OCI-LY7 (cell line): ENCODE measurements at regions not wholly inside any gene's neighbourhood (a gene's known extent, or its start where the extent isn't known, plus 50 kb on each side); places are given as distances from the start of the nearest gene placed in this dataset.

Experiments used
- BruUV-seq: library from RNA; stranded (reverse); fragments of 400-500 nt; replicated peaks from 2 replicates; lab custom pipeline; 2021; lab: Mats Ljungman, UMichigan
- CTCF ChIA-PET: fragments of 300-600 bp; sonication (Branson Sonifier 250); formaldehyde crosslinking; loops from one replicate; lab custom pipeline; 2022; ENCODE audit warnings: antibody characterized with exemption; ENCODE audit not compliant: unreplicated experiment; lab: Charles Lee
- POLR2A ChIA-PET: fragments of 300-600 bp; sonication (Branson Sonifier 250); formaldehyde crosslinking; loops from one replicate; lab custom pipeline; 2022; ENCODE audit warnings: antibody characterized with exemption; lab: Charles Lee
- DNase-seq: peaks from one replicate; pipeline ENCODE4 v3.0.0-alpha.2; 2015; ENCODE audit warnings: low spot score
- H2AFZ ChIP-seq: fragments of 200-600 bp; sonication (generic), shearing (Covaris generic); 2 replicates; pipeline ENCODE4 v1.6.1; 2014; ENCODE audit warnings: mild to moderate bottlenecking, antibody characterized with exemption, low read length, moderate library complexity
- H3K27ac ChIP-seq: fragments of 200-600 bp; sonication (generic); 2 replicates; pipeline ENCODE4 v1.5.1; 2014; ENCODE audit warnings: mixed run types, low read depth, mild to moderate bottlenecking, moderate library complexity, low read length, inconsistent platforms; ENCODE audit not compliant: poor library complexity, severe bottlenecking
- H3K36me3 ChIP-seq: fragments of 200-600 bp; sonication (generic); 2 replicates; pipeline ENCODE4 v1.6.1; 2014; ENCODE audit warnings: mild to moderate bottlenecking, antibody characterized with exemption, low read length, moderate library complexity, mixed read lengths; ENCODE audit not compliant: insufficient read depth
- H3K4me1 ChIP-seq: fragments of 200-600 bp; sonication (generic); 2 replicates; pipeline ENCODE4 v1.5.1; 2014; ENCODE audit warnings: mild to moderate bottlenecking, low read length; ENCODE audit not compliant: insufficient read depth, poor library complexity, severe bottlenecking
- H3K4me2 ChIP-seq: fragments of 200-600 bp; sonication (generic); 2 replicates; pipeline ENCODE4 v1.6.1; 2014; ENCODE audit warnings: mild to moderate bottlenecking, low read length
- H3K4me3 ChIP-seq: fragments of 200-600 bp; sonication (generic); 2 replicates; pipeline ENCODE4 v1.5.1; 2014; ENCODE audit warnings: mild to moderate bottlenecking, low read depth, low read length; ENCODE audit not compliant: poor library complexity, severe bottlenecking
- H3K79me2 ChIP-seq: fragments of 200-600 bp; sonication (generic); 2 replicates; pipeline ENCODE4 v1.6.1; 2016; ENCODE audit warnings: low read depth, mild to moderate bottlenecking, low read length, moderate library complexity, mixed read lengths; ENCODE audit not compliant: insufficient read depth
- H3K9me2 ChIP-seq: fragments of 200-600 bp; sonication (generic); 2 replicates; pipeline ENCODE4 v1.6.1; 2016; ENCODE audit warnings: mild to moderate bottlenecking, low read length, mixed read lengths; ENCODE audit not compliant: insufficient read depth
- H3K9me3 ChIP-seq: fragments of 200-600 bp; sonication (generic); 2 replicates; pipeline ENCODE4 v1.6.1; 2014; ENCODE audit warnings: mild to moderate bottlenecking, mixed run types, low read length, mixed read lengths
- H4K20me1 ChIP-seq: fragments of 200-600 bp; sonication (generic); 2 replicates; pipeline ENCODE4 v1.6.1; 2014; ENCODE audit warnings: mild to moderate bottlenecking, antibody characterized with exemption, low read length, moderate library complexity, mixed read lengths; ENCODE audit not compliant: insufficient read depth
- CTCF ChIP-seq: fragments of 200-600 bp; sonication (generic); conservative IDR thresholded peaks from 2 replicates; pipeline ENCODE4 v1.5.1; 2014; ENCODE audit warnings: mild to moderate bottlenecking, antibody characterized with exemption, low read length, moderate library complexity, mixed read lengths
- EZH2phosphoT487 ChIP-seq: fragments of 200-600 bp; sonication (generic); IDR thresholded peaks from 2 replicates; pipeline ENCODE4 v1.6.1; 2018; ENCODE audit warnings: low read depth, borderline replicate concordance, mild to moderate bottlenecking, mixed run types, antibody characterized with exemption, low read length, moderate library complexity, mixed read lengths
- intact Hi-C: fragments of 100-400 bp; cut with micrococcal nuclease; formaldehyde crosslinking; loops from one replicate; pipeline ENCODE4 v1.10.0; 2022; ENCODE audit not compliant: unreplicated experiment

- CTCF ChIA-PET, result no interaction called here
- no peaks in the 10 kb centered on the region for H3K4me1 ChIP-seq
- intact Hi-C loops, result no loop called here
Observed at GRCh38 chr1:5651964-5652821, 340.0 kb downstream of the NPHP4 start.

DNA sequence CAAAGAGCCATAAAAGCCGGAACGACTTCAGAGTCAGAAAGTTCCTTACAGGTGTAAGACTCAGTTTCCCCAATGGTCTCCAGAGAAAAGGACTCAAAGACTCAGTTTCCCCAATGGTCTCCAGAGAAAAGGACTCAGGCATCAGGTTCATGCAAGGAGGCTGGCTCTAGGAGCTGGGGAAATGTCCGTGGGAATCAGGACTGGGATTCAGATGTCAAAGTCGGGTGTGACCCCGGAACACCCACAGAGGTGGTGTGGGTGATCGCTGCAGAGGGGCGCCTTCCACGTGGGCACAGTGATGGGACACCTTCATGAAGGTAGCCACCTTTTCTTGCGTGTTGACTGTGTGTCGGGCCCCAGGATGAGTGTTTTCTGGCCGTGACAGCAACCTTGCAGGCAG is 340.8 kb downstream of the NPHP4 start:
- Histone ChIP-seq H3K27ac (no peak overlapping the region), H3K36me3 (no peaks in the 10 kb centered on the region), H3K4me2 (no peak overlapping the region), H3K9me2 (no peaks in the 10 kb centered on the region), H3K4me3 (no peak overlapping the region), H2AFZ (no peak overlapping the region), H3K4me1 (no peaks in the 10 kb centered on the region), H3K9me3 (no peaks in the 10 kb centered on the region), H4K20me1 (no peaks in the 10 kb centered on the region), H3K79me2 (no peaks in the 10 kb centered on the region)
- intact Hi-C loops, result no loop called here
- ChIA-PET CTCF (no interaction called here), POLR2A (no interaction called here)
- no TSS peak for BruUV-seq
- TF ChIP-seq CTCF (no peak), EZH2phosphoT487 (no peak)
- DNase-seq, result no peak

More at GRCh38 chr1:5651964-5652821, 340.0 kb downstream of the NPHP4 start:
- no peaks in the 10 kb centered on the region for H4K20me1 ChIP-seq
- BruUV-seq, result no TSS peak
- TF ChIP-seq CTCF, result no peak
- TF ChIP-seq EZH2phosphoT487, result no peak
- no peaks in the 10 kb centered on the region for H3K9me2 ChIP-seq
- H3K9me3 ChIP-seq, result no peaks in the 10 kb centered on the region
- H3K4me3 ChIP-seq, result no peak overlapping the region
- no peaks in the 10 kb centered on the region for H3K36me3 ChIP-seq
- H3K27ac ChIP-seq, result no peak overlapping the region
- no peak overlapping the region for H3K4me2 ChIP-seq
- POLR2A ChIA-PET, result no interaction called here
- no peak overlapping the region for H2AFZ ChIP-seq
- DNase-seq, result no peak
- H3K79me2 ChIP-seq, result no peaks in the 10 kb centered on the region

- POLR2A ChIA-PET, result no interaction called here
- no TSS peak for BruUV-seq
Observed at GRCh38 chr1:5651027-5651410, 341.2 kb downstream of the NPHP4 start.

More at GRCh38 chr1:5651027-5651410, 341.2 kb downstream of the NPHP4 start:
- DNase-seq, result no peak
- TF ChIP-seq CTCF, result no peak
- TF ChIP-seq EZH2phosphoT487, result no peak
- Histone ChIP-seq H3K4me1 (no peaks in the 10 kb centered on the region), H3K4me2 (no peak overlapping the region), H4K20me1 (no peaks in the 10 kb centered on the region), H3K36me3 (no peaks in the 10 kb centered on the region), H3K9me3 (no peaks in the 10 kb centered on the region), H3K9me2 (no peaks in the 10 kb centered on the region), H3K4me3 (no peak overlapping the region), H3K79me2 (no peaks in the 10 kb centered on the region), H2AFZ (no peak overlapping the region), H3K27ac (no peak overlapping the region)
- CTCF ChIA-PET, result no interaction called here
- intact Hi-C loops, result no loop called here
